ENCODE measurements at regions not wholly inside any gene's neighbourhood (a gene's known extent, or its start where the extent isn't known, plus 50 kb on each side); places are given as distances from the start of the nearest gene placed in this dataset.

- no peak for DNase-seq (ENCODE audit: extremely low spot score, unreplicated experiment)
- Mint-ChIP-seq H3K36me3 (no peaks in the 10 kb centered on the region), H3K27me3 (no peaks in the 10 kb centered on the region), H3K4me3 (no peak overlapping the region), H3K4me1 (ENCODE audit: unreplicated experiment) (peaks cover 23% of the 10 kb centered on the region), H3K9me3 (no peaks in the 10 kb centered on the region), H3K27ac (no peak overlapping the region)
- no peak for TF ChIP-seq CTCF (conservative IDR thresholded peaks at IDR 0.05)
Observed at GRCh38 chr1:57908147-57908890, 484.5 kb upstream of the DAB1 start.

GRCh38 chr1:57901208-57901919, 477.5 kb upstream of the DAB1 start:
- no peaks in the 10 kb centered on the region for H3K9me3 Mint-ChIP-seq
- H3K4me1 Mint-ChIP-seq (ENCODE audit: unreplicated experiment) = peaks cover 23% of the 10 kb centered on the region
- no peaks in the 10 kb centered on the region for H3K36me3 Mint-ChIP-seq
- no peak for DNase-seq (ENCODE audit: extremely low spot score, unreplicated experiment)
- no peaks in the 10 kb centered on the region for H3K27me3 Mint-ChIP-seq
- peak overlapping the region; percentile 29 for H3K27ac Mint-ChIP-seq
- TF ChIP-seq CTCF (conservative IDR thresholded peaks at IDR 0.05) = no peak
- H3K4me3 Mint-ChIP-seq = no peak overlapping the region

GRCh38 chr1:57898531-57898930, 474.7 kb upstream of the DAB1 start:
- H3K27ac Mint-ChIP-seq = no peak overlapping the region
- TF ChIP-seq CTCF (conservative IDR thresholded peaks at IDR 0.05) = no peak
- no peak for DNase-seq (ENCODE audit: extremely low spot score, unreplicated experiment)
- peaks cover 32% of the 10 kb centered on the region for H3K4me1 Mint-ChIP-seq (ENCODE audit: unreplicated experiment)
- H3K36me3 Mint-ChIP-seq = no peaks in the 10 kb centered on the region
- no peaks in the 10 kb centered on the region for H3K9me3 Mint-ChIP-seq
- no peaks in the 10 kb centered on the region for H3K27me3 Mint-ChIP-seq
- H3K4me3 Mint-ChIP-seq = no peak overlapping the region

GRCh38 chr1:57897581-57897980, 473.7 kb upstream of the DAB1 start:
- Mint-ChIP-seq H3K9me3 (no peaks in the 10 kb centered on the region), H3K36me3 (no peaks in the 10 kb centered on the region), H3K27ac (no peak overlapping the region), H3K4me3 (no peak overlapping the region), H3K4me1 (ENCODE audit: unreplicated experiment) (peaks cover 32% of the 10 kb centered on the region), H3K27me3 (no peaks in the 10 kb centered on the region)
- DNase-seq (ENCODE audit: extremely low spot score, unreplicated experiment) = no peak
- TF ChIP-seq CTCF (conservative IDR thresholded peaks at IDR 0.05) = no peak

- no peaks in the 10 kb centered on the region for H3K27me3 Mint-ChIP-seq
- no peaks in the 10 kb centered on the region for H3K9me3 Mint-ChIP-seq
- peaks cover 9% of the 10 kb centered on the region for H3K4me1 Mint-ChIP-seq (ENCODE audit: unreplicated experiment)
- no peak overlapping the region for H3K4me3 Mint-ChIP-seq
- DNase-seq (ENCODE audit: extremely low spot score, unreplicated experiment) = no peak
- TF ChIP-seq CTCF (conservative IDR thresholded peaks at IDR 0.05) = no peak
- no peaks in the 10 kb centered on the region for H3K36me3 Mint-ChIP-seq
- H3K27ac Mint-ChIP-seq = no peak overlapping the region
Observed at GRCh38 chr1:57894315-57894714, 470.5 kb upstream of the DAB1 start.
